HG03342 (cell line): ENCODE measurements at regions not wholly inside any gene's neighbourhood (a gene's known extent, or its start where the extent isn't known, plus 50 kb on each side); places are given as distances from the start of the nearest gene placed in this dataset.

Experiments used
- ATAC-seq: cut with Tn5 transposase; IDR thresholded peaks from one replicate; pipeline ENCODE4 v1.9.1; 2021; ENCODE audit warnings: mild to moderate bottlenecking, moderate library complexity; ENCODE audit not compliant: unreplicated experiment

DNA sequence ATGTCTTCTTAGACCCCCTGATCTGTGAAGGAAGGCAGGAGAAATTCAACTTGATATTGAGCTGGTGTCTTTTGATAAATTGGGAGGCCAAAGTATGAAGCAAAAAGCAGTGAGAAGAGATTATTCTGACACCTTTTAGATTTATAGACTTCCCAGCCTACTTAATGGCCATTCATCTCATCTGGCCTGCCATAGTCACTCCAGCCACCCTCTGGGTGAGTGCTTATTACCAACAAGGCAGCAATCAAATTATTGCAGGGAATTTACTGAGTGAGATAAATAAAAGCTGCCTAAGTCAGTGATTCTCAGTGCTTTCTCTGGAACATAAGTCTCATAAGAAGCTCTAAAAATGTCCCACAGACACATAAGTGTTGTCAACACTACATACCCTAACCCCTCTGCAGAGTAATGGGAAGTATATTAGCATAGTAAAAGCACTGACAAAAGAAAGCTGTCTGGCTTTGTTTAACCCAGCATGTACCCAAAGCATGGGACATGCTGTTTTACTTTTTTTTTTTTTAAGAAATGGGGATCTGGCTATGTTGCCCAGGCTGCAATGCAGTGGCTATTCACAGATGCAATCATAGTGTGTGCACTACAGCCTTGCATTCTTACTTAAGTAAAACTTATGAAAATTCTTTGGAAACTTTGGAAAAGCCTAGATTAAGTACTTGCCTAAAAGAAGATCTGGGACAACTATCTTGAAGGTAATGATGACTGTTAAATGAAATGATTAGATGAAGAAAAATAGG lies 725.3 kb downstream of the TUSC7 start:
- no peak for ATAC-seq

DNA sequence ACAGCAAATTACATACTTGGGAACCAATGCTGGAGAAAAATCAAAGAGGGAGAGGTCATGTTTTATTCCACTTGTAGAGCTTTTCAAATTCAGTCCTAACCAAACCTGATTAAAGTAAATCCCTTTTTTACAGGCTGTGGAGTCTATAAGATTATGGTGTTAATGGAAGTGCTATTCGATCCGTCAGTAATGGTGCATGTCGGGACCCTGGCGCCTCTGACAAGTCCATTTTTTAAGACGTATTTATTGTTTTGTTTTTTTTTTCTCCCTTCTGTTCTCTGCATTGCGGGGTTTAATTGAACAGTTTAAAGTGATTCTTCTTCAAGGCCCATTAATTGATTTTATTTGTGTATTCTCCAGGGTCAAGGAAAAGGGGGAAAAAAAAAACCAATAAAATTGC lies 725.9 kb downstream of the TUSC7 start:
- ATAC-seq: no peak

DNA sequence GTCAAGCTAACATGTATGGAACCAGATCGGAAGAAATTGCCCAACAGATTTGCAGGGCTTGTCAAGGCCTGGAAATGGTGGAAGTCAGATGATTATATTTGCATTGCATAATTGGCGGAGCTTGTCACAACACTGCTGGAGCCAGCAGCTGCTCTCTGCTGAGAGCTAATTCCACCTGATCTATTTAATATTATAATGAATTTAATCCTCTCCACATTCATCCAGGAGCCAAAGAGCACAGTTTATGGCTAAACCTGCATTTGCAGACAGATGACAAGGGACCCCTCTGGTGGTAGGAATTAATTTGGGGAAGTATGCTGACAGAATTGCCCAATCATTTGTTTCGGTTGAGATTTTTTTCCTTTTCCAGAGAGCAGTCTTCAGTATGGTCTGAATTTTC lies 730.2 kb downstream of the TUSC7 start:
- ATAC-seq: no peak

DNA sequence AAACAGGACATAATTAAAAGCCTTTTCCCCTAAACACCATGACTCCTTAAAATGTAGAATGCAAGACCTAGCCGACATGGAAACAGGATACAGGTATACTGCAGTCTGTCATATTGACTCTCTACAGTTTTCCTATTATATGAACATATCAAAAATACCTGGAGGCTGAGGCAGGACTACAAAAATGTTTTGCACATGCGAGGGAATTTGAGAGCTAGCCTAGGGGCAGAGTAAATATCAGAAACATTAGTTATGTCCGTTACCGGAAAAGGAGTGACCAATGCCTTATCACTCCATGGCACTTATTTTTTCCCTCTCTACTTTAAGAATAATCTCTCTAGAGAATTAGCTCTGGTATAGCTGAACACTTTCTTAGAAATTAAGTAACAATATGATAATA lies 732.3 kb downstream of the TUSC7 start:
- no peak for ATAC-seq

DNA sequence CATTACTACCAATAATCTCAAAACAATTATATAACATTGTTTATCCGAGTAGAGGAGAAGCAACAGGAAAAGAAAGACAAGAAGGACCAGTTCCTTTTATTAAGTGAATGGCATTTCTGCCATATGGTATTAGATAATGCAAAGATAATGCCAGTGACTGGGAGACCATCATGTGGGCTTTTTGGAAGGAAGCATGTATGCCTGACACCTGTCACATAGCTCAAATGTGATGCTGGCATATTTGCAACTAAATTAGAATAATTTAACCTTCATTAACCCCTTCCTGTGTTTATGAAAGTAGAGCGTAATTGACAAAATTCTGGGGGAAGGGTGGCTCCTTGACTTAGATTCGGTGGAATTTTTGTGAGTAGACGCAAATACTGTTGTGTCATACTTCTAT lies 733.0 kb downstream of the TUSC7 start:
- ATAC-seq: no peak

DNA sequence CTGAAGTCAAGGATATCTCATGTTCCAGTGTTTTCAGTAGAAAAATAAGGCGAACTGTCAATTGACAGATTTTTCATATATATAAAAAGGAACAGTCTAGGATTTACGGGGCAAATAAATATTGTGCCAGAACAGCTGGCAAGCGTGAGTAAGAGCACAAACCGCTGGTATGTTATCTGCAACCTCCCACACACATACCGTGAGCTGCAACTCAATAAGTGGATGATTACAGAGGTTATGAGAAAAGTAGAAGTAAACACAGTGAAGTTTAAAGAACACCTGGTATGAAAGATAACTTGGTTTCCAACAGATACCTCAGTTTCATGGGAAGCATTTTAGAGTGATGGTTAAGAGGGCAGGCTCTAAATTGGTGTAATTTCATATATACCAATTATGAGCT lies 733.4 kb downstream of the TUSC7 start:
- no peak for ATAC-seq

DNA sequence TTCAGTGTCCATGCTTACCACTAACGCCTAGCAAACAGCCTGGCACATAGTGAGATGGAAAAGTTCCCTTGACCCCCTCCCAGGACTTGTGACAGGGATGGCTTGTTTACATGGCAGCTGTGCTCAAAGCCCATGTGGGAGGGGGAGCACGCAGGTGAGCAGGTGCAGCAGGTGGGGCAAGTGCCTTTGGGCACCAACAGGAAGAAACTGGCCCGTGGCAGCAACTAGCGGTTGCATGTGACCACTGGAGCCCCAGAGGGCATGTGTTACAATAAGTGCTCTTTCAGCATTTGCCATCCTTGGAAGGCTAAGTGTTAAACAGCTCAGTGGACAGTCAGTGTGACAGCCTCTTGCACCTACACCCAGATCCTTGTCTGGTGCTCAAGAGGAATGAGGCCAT lies 734.6 kb downstream of the TUSC7 start:
- no peak for ATAC-seq

DNA sequence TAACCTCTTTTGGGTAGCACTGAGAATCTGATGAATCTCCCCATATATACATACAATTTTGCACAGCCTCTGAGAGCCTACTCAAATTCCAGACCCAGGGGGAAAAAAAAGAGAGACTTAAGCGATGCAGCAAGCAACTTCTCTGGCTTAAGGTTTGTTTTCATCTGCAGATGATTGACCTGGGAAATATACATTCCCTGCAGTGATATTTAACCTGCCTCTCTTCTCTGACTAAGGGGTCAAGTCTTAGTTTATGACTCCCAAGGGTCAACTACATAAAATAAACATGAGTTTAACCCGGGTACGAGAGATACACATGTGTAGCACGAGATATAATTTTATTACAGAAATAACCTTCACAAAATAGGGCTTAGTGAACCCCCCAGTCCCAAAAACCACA lies 737.8 kb downstream of the TUSC7 start:
- no peak for ATAC-seq

DNA sequence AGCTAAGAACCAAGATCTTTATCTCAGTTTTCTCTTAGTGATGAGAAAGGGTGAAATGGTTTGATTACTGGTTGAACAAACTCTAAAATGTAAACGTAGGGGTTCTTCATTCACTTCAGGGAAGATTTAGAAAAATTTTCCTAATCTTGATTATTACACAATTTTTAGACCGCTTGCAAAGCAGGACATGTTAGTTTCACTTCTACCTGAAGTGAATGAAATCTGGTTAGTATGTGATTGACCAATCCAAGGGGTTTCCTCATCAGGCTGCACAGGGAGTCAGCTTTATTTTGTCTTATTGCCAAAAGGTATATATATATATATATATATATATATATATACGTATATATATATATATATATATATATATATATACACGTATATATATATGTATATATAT lies 740.4 kb downstream of the TUSC7 start:
- ATAC-seq: no peak

DNA sequence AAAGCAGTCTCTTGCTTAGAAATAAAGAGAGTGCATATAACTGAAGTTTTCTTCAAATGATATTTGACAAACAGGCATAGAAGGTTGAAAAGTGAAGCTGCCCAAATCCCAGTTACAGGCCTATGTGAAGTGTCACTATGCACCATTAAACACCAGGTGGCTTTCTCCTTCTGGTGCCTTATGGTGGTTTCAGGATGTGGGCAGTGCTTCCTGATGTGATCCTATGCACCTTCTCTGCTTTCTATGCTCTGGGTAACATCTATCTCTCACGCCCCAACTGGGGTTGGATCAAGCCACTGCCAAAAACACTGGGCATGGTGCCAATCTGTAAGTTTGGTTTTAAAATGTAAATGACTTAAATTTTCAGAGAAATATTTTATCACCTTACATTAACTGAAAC lies 744.7 kb downstream of the TUSC7 start:
- no peak for ATAC-seq

DNA sequence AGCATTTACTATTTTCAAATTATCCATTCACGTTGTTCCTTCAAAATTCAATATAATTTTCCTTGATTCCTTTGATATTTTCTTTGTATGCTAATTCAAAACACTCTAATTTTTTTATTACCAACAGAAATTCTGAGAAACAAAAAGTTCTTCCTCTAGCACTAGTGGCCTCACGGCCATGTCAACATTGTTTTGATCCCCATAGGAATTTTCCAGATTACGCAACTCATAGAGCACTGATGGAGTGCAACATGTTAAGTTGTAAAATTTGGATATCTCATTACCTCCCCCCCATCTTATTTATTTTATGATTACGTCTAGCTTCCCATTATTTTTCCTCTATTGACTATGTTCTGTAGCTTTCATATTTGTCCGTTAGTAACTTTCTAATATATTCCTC lies 745.3 kb downstream of the TUSC7 start:
- ATAC-seq: no peak

DNA sequence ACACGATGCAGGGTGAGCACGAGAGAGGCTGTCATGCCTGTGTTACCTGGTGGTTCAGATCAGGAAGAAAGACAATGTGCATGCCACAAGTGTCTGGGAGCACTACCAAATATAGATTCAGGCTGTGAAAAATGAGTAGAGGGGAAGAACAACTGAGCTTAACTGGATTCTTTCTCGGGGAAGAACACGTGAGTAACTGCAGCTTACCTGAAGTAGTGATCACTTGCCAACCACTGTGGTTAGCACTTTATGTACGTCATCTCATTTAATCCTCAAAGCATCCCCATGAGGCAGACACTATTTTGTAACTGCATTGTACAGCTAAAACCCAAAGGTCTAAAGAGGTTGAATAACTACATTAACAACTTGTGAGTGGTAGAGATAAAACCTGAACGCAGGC lies 746.2 kb downstream of the TUSC7 start:
- ATAC-seq: no peak

DNA sequence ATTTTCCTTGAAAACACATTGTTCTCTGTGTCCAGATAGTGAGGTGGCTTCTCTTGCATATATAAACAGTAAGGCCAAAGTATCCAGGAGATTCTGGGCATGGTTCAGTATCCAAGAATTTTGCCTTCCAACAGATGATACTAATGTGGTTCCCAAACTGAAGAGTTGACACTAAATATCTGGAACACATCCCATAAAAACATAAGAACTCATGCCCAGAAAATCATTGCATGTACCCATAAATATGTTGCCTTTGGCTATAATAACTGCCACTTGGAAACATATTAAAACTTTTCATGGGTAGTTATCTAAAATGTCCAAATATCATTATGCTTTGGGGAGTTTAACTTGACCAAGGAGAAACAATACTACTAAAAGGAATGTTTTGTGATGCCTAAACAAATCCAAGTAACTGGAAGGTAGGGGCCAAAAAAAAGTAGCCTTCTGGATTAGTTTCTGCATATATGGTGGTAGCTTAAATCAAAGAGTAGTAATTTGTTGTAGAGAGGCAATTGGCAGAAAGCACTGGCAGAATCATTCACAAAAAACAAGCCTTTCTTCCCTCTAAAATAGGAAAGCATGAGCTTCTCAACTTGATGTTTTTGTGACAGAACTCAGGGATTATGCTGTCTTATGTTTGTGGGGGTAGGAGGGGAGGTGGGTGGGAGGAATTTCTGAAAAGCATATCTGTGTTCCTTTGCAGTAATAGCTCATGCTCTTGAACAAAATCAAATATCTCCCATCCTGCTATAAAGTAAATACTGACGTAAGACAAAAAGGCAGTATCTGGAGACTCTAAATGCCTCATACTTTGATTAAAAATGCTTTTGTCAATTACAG lies 753.9 kb downstream of the TUSC7 start:
- no peak for ATAC-seq

DNA sequence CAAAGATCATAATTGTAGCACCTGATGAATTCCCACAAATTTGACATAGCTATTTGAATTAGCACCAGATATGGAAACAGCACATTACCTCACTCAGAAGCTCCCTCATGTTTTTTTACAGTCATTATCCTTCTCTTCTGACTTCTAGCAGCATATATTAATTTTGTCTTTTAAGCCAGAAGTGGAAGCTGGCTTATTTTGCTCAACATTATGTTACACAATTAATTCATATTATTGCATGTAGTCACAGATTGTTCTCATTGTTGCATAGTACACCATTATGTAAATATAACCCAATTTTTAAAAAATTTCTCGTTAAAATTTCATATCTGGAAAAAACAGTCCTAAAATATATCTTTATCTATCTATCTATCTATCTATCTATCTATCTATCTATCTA lies 762.3 kb downstream of the TUSC7 start:
- no peak for ATAC-seq

DNA sequence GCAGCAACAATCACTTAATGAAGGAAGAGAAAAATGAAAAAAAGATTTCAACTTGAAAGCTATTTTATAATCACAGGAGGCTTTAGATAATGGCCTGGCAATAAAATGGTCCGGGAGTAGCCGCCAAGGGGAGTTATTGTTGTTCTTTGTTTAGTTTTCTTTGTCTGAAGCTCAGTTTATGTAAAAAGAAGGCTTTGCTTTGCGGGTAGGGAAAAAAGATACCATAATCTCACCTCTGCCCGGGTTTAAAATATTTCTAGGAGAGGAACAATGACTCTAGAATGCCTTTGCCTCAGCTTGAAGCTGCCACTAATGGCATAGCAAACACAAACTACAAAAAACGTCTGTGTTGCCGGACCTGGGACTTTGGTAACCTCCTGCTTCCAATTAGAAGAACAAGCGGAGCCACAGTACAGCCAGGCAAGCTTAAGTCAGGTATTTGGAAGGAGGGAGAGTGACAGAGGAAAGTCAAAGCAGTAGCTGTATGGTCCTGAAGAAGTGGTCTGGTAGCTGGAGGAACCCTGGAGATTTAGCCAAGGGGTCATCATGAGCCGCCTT lies 764.5 kb downstream of the TUSC7 start:
- ATAC-seq: no peak

DNA sequence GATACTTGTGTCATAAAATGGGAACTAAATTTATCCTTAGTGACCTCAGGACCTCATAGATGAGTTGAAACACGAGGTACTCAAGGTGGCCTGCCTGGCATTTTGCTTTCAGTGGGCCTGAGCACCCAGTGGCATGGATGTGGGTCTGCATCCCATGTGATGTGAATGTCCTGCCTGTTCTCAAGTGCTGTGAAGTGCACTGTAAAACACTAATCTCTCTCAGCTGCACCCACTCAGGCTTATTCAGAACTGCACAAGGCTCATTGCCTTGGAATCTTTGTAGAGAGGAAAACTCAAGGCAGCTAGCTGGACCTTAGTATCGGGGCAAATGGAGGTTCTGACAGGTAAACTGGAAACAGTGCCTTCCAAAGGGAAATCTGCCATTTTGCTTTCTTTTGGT lies 767.0 kb downstream of the TUSC7 start:
- no peak for ATAC-seq

DNA sequence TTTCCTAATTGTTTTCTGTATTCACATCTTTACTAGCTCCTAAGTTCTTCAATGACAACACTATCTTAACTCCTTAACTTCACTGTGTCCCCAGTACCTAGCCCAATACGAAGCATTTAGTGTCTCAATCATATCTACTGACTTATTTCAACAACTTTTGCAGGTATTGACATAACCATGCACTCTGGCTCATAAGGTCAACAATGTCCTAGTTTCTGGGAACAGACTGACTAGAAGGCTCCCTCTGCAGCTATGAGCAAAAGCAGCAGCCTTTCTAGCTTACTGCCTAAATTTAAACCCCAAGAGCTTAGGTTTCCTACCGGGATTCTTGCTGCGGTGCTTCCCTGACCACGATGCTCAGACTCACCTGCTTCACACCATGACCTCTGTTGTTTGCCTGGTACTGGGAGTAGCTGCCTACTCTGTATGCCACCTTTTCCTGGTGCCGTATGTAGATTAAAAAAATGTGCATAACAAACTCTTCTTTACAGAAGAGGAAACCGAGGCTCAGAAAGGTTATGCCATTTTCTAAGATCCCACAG lies 767.7 kb downstream of the TUSC7 start:
- no peak for ATAC-seq

DNA sequence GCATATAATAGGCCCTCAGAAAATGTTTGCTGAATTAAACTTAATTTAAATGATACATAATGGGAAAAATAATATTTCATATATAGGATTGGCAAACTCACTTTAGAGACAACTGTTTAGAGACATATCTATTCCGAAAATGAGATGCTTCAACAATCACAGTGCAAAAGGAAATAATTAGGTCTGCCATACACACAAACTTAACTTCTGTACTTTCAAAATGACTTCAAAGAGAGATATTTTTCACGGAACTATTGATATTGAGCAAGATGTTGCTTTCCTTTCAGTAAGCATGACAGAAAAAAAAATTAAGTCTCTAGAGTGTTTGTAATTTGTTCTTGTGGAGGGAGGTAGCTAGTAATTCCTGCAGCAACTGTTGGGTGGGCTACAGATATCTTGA lies 769.5 kb downstream of the TUSC7 start:
- no peak for ATAC-seq

DNA sequence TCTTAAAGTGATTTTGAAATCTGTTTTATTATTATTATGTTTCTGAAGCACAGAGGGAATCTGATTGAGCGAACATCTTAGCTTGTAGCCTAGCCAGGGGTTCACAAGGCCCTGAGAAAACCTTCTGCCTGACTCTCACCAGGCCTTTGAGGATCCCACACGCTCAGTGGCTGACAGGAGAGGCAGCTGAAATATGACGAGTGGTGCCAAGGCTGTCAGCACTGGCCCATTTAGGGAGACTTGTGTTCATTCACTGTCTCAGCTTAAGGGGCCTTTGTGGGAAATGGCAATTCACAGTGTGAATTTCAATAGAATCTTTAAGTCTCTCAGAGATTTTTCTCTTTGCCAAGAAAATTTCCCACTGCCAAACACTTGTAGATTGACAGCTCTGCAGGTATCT lies 770.9 kb downstream of the TUSC7 start:
- no peak for ATAC-seq

DNA sequence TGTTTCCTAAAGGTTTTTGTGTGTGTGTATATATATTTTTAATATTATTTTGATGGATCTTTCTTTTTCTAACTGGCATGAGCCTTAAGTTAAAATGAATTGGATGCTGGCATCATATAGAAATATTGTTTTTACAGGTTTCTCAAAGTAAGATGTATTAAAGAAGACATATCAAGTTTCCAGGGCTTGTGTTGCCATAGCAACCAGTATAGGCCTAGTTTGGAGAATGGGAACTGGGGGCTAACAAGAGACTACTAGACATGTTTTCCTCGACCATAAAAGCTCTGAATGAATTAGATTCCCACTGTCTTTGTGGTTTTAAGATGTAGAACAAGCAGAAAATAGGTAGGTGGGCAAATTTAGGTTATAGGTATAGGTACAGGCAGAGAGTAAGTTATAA lies 771.4 kb downstream of the TUSC7 start:
- ATAC-seq: no peak

DNA sequence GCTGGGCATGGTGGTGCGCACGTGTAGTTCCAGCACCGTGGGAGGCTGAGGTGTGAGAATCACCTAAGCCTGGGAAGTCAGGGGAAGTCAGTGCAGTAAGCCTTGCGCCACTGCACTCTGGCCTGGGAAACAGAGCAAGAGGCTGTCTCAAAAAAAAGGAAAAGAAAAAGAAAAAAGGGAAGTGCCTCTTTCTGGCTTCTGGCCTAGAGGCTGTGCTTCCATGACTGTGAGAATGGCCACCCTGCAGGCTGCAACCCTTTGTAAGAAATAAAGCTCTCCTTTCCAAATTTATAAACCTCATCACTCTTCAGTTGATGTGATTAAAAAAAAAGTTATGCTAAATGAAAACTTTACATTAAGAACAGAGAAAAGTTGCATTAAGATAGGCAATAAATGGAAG lies 774.3 kb downstream of the TUSC7 start:
- ATAC-seq: no peak

DNA sequence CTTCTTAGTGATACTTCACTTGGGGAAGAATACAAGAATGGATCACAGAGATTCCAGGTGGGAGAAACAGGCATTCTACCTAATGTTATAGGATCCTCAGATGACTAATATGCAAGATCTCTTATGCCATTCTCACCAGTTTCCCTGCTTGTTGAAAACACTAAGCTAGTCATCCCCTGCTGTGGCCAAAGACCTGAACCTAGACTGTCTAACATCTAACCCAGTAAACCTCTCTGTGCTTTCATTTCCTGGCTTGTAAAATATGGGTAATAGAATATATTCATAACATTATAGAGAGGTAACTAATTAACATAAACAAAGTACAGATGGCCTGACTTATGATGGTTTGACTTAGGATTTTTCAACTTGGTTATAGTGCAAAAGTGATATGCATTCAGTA lies 776.3 kb downstream of the TUSC7 start:
- no peak for ATAC-seq
